ENCODE measurements at regions not wholly inside any gene's neighbourhood (a gene's known extent, or its start where the extent isn't known, plus 50 kb on each side); places are given as distances from the start of the nearest gene placed in this dataset.
"Not testable (repeated sequence)": the region's sequence is repeated elsewhere in the genome, so short reads cannot be mapped to it uniquely, and the experiment has no call there.

DNA sequence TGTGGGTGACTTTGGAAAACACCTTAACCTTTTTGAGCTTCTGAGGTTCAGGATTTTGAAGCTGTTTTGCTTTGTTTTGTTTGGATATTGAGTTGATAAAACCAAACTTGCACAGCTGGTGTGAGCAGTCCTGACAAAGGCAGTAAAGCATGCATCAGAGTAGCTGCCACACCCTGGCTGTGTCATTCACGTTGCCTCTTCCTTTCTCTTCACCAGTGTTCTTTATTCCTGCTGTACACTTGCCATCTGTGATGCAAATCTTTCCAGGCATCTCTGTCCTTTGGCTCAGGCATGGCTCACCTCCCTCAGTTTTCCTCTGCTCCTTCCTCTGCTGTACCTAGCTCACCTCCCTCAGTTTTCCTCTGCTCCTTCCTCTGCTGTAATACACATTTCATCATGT, 1850.2 kb upstream of the AGA start:
- Histone ChIP-seq H3K27ac (ENCODE audit: low read length) (no peak overlapping the region), H3K4me3 (ENCODE audit: low read length) (no peak overlapping the region), H3K4me1 (ENCODE audit: control insufficient read depth, insufficient read depth, low read length) (no peaks in the 10 kb centered on the region), H3K27me3 (ENCODE audit: control insufficient read depth, insufficient read depth, low read length) (no peaks in the 10 kb centered on the region), H3K36me3 (ENCODE audit: control insufficient read depth, insufficient read depth, low read length) (no peaks in the 10 kb centered on the region), H3K9me3 (ENCODE audit: control insufficient read depth, low read depth, low read length) (no peaks in the 10 kb centered on the region)
- no CpG with 5 or more reads among the region's 1 CpG for WGBS (ENCODE audit: insufficient coverage, low lambda C conversion rate)
- no peak for DNase-seq

DNA sequence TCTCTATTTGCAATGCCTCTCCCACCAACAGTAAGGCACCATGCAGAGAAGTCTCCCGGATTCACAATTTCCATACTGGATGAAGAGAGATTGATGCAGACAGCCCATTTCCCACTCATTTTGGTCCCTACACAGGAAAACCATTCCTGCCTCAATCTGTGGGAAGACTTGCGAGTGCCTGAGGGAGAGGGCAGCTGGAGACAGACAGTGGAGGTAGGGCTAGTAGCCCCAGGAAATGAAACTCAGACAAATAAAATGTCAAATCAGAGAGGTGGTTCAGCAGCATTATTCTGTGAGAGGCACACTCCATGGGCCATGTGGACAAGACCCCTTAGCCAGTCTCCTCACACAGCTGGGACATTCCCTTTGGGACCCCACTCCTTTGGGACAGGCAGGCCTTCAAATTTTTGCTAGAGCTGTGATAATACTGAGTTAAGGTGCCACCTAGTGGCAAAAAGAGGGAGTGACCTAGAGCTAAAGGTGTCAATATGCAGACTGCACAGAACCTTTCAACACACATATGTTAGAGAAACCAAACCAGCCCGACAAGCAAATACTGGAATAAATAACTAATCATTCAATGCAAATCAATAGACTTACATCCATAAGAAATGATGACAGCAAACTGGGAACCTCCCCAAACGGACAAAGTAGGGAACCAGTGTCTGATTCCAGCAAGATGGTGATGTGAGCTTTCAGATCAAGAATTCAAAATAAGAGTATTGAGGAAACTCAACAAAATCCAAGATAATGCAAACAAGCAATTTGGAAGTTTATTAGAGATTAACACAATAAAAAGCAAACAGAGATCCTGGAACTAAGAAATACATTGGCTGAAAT, 1865.3 kb upstream of the AGA start:
- no CpG with 5 or more reads among the region's 4 CpGs for WGBS (ENCODE audit: insufficient coverage, low lambda C conversion rate)
- DNase-seq, result peak in 1 of 2 donors; percentile 10

GRCh38 chr4:179313823-179314222, 1871.6 kb upstream of the AGA start:
- Histone ChIP-seq H3K4me1 (ENCODE audit: control insufficient read depth, insufficient read depth, low read length) (no peaks in the 10 kb centered on the region), H3K4me3 (ENCODE audit: low read length) (no peak overlapping the region), H3K36me3 (ENCODE audit: control insufficient read depth, insufficient read depth, low read length) (no peaks in the 10 kb centered on the region), H3K27ac (ENCODE audit: low read length) (no peak overlapping the region), H3K9me3 (ENCODE audit: control insufficient read depth, low read depth, low read length) (no peaks in the 10 kb centered on the region), H3K27me3 (ENCODE audit: control insufficient read depth, insufficient read depth, low read length) (no peaks in the 10 kb centered on the region)
- DNase-seq, result no peak
- no CpG with 5 or more reads among the region's 1 CpG for WGBS (ENCODE audit: insufficient coverage, low lambda C conversion rate)

More for the DNA sequence above, 1865.3 kb upstream of the AGA start:
- Histone ChIP-seq H3K36me3 (ENCODE audit: control insufficient read depth, insufficient read depth, low read length) (no peaks in the 10 kb centered on the region), H3K27ac (ENCODE audit: low read length) (no peak overlapping the region), H3K27me3 (ENCODE audit: control insufficient read depth, insufficient read depth, low read length) (no peaks in the 10 kb centered on the region), H3K4me1 (ENCODE audit: control insufficient read depth, insufficient read depth, low read length) (no peaks in the 10 kb centered on the region), H3K9me3 (ENCODE audit: control insufficient read depth, low read depth, low read length) (peaks cover 4% of the 10 kb centered on the region), H3K4me3 (ENCODE audit: low read length) (no peak overlapping the region)

GRCh38 chr4:179325181-179325580, 1882.9 kb upstream of the AGA start:
- no peak overlapping the region for H3K4me3 ChIP-seq (ENCODE audit: low read length)
- H3K36me3 ChIP-seq (ENCODE audit: control insufficient read depth, insufficient read depth, low read length), result no peaks in the 10 kb centered on the region
- H3K4me1 ChIP-seq (ENCODE audit: control insufficient read depth, insufficient read depth, low read length), result no peaks in the 10 kb centered on the region
- no peaks in the 10 kb centered on the region for H3K9me3 ChIP-seq (ENCODE audit: control insufficient read depth, low read depth, low read length)
- no peaks in the 10 kb centered on the region for H3K27me3 ChIP-seq (ENCODE audit: control insufficient read depth, insufficient read depth, low read length)
- no peak for DNase-seq
- 100% methylated on average over 1 of the region's 2 CpGs for WGBS (ENCODE audit: insufficient coverage, low lambda C conversion rate)
- H3K27ac ChIP-seq (ENCODE audit: low read length), result no peak overlapping the region

GRCh38 chr4:179328627-179329026, 1886.4 kb upstream of the AGA start:
- Histone ChIP-seq H3K27ac (ENCODE audit: low read length) (no peak overlapping the region), H3K4me1 (ENCODE audit: control insufficient read depth, insufficient read depth, low read length) (no peaks in the 10 kb centered on the region), H3K36me3 (ENCODE audit: control insufficient read depth, insufficient read depth, low read length) (no peaks in the 10 kb centered on the region), H3K9me3 (ENCODE audit: control insufficient read depth, low read depth, low read length) (no peaks in the 10 kb centered on the region), H3K4me3 (ENCODE audit: low read length) (no peak overlapping the region), H3K27me3 (ENCODE audit: control insufficient read depth, insufficient read depth, low read length) (no peaks in the 10 kb centered on the region)
- DNase-seq, result no peak
- WGBS (ENCODE audit: insufficient coverage, low lambda C conversion rate), result no CpG with 5 or more reads among the region's 8 CpGs

GRCh38 chr4:179331362-179331761, 1889.1 kb upstream of the AGA start:
- no peaks in the 10 kb centered on the region for H3K36me3 ChIP-seq (ENCODE audit: control insufficient read depth, insufficient read depth, low read length)
- H3K27ac ChIP-seq (ENCODE audit: low read length), result no peak overlapping the region
- no peaks in the 10 kb centered on the region for H3K27me3 ChIP-seq (ENCODE audit: control insufficient read depth, insufficient read depth, low read length)
- WGBS (ENCODE audit: insufficient coverage, low lambda C conversion rate), result no CpG with 5 or more reads among the region's 6 CpGs
- H3K4me1 ChIP-seq (ENCODE audit: control insufficient read depth, insufficient read depth, low read length), result no peaks in the 10 kb centered on the region
- DNase-seq, result no peak
- H3K9me3 ChIP-seq (ENCODE audit: control insufficient read depth, low read depth, low read length), result no peaks in the 10 kb centered on the region
- no peak overlapping the region for H3K4me3 ChIP-seq (ENCODE audit: low read length)

DNA sequence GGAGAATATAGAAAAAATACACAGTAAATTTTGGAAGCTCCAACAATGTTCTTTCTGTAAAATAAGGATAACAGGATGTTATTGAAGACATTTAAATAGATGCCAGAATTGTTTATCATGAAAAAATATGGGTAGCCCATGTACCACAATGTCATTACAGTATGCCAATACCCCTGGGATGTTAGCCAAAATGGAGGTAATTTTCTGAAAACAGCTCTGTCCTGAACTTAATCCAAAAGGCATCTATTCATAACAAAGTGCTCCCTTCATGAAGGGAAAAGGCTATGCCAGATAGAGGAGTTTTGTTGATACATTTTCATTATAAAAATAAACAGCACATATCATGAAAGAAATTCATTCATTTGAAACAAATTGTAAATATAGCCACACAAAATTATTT, 1902.6 kb upstream of the AGA start:
- H3K4me3 ChIP-seq (ENCODE audit: low read length), result no peak overlapping the region
- H3K4me1 ChIP-seq (ENCODE audit: control insufficient read depth, insufficient read depth, low read length), result no peaks in the 10 kb centered on the region
- no peak for DNase-seq
- H3K9me3 ChIP-seq (ENCODE audit: control insufficient read depth, low read depth, low read length), result no peaks in the 10 kb centered on the region
- H3K36me3 ChIP-seq (ENCODE audit: control insufficient read depth, insufficient read depth, low read length), result no peaks in the 10 kb centered on the region
- no peaks in the 10 kb centered on the region for H3K27me3 ChIP-seq (ENCODE audit: control insufficient read depth, insufficient read depth, low read length)
- no peak overlapping the region for H3K27ac ChIP-seq (ENCODE audit: low read length)

GRCh38 chr4:179352221-179352620, 1910.0 kb upstream of the AGA start:
- Histone ChIP-seq H3K4me1 (ENCODE audit: control insufficient read depth, insufficient read depth, low read length) (no peaks in the 10 kb centered on the region), H3K9me3 (ENCODE audit: control insufficient read depth, low read depth, low read length) (no peaks in the 10 kb centered on the region), H3K27me3 (ENCODE audit: control insufficient read depth, insufficient read depth, low read length) (no peaks in the 10 kb centered on the region), H3K27ac (ENCODE audit: low read length) (no peak overlapping the region), H3K36me3 (ENCODE audit: control insufficient read depth, insufficient read depth, low read length) (no peaks in the 10 kb centered on the region), H3K4me3 (ENCODE audit: low read length) (no peak overlapping the region)
- DNase-seq, result no peak
- WGBS (ENCODE audit: insufficient coverage, low lambda C conversion rate), result no CpG with 5 or more reads among the region's 2 CpGs

- no peaks in the 10 kb centered on the region for H3K27me3 ChIP-seq (ENCODE audit: control insufficient read depth, insufficient read depth, low read length)
- no peaks in the 10 kb centered on the region for H3K36me3 ChIP-seq (ENCODE audit: control insufficient read depth, insufficient read depth, low read length)
- no peak overlapping the region for H3K27ac ChIP-seq (ENCODE audit: low read length)
- no peak for DNase-seq
- no peak overlapping the region for H3K4me3 ChIP-seq (ENCODE audit: low read length)
- H3K4me1 ChIP-seq (ENCODE audit: control insufficient read depth, insufficient read depth, low read length), result no peaks in the 10 kb centered on the region
- 84% methylated on average over 3 of the region's 3 CpGs for WGBS (ENCODE audit: insufficient coverage, low lambda C conversion rate)
- H3K9me3 ChIP-seq (ENCODE audit: control insufficient read depth, low read depth, low read length), result no peaks in the 10 kb centered on the region
Measured at GRCh38 chr4:179353786-179354185, 1911.5 kb upstream of the AGA start.

- no peak for DNase-seq
- Histone ChIP-seq H3K4me3 (ENCODE audit: low read length) (no peak overlapping the region), H3K9me3 (ENCODE audit: control insufficient read depth, low read depth, low read length) (no peaks in the 10 kb centered on the region), H3K27ac (ENCODE audit: low read length) (no peak overlapping the region), H3K27me3 (ENCODE audit: control insufficient read depth, insufficient read depth, low read length) (no peaks in the 10 kb centered on the region), H3K36me3 (ENCODE audit: control insufficient read depth, insufficient read depth, low read length) (no peaks in the 10 kb centered on the region), H3K4me1 (ENCODE audit: control insufficient read depth, insufficient read depth, low read length) (no peaks in the 10 kb centered on the region)
- no CpG with 5 or more reads among the region's 8 CpGs for WGBS (ENCODE audit: insufficient coverage, low lambda C conversion rate)
Measured at GRCh38 chr4:179361978-179362486, 1919.8 kb upstream of the AGA start.

DNA sequence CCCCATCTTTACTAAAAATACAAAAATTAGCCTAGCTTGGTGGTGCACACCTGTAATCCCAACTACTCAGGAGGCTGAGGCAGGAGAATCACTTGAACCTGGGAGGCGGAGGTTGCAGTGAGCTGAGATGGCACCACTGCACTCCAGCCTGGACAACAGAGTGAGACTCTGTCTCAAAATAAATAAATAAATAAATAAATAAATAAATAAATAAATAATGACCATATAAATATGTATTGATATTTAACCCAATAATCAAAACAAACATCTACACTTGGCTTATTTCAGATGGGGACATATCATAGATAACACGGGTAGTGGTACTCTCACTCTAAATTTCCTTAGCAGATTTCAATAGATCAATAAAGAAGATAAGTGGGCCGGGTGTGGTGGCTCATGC, 1923.7 kb upstream of the AGA start:
- H3K9me3 ChIP-seq (ENCODE audit: control insufficient read depth, low read depth, low read length); DNase-seq; H3K4me1 ChIP-seq (ENCODE audit: control insufficient read depth, insufficient read depth, low read length); H3K27me3 ChIP-seq (ENCODE audit: control insufficient read depth, insufficient read depth, low read length); H3K36me3 ChIP-seq (ENCODE audit: control insufficient read depth, insufficient read depth, low read length); H3K27ac ChIP-seq (ENCODE audit: low read length); H3K4me3 ChIP-seq (ENCODE audit: low read length): not testable (repeated sequence)
- WGBS (ENCODE audit: insufficient coverage, low lambda C conversion rate), result no CpG with 5 or more reads among the region's 3 CpGs
